ENCODE measurements at regions not wholly inside any gene's neighbourhood (a gene's known extent, or its start where the extent isn't known, plus 50 kb on each side); places are given as distances from the start of the nearest gene placed in this dataset.

DNA sequence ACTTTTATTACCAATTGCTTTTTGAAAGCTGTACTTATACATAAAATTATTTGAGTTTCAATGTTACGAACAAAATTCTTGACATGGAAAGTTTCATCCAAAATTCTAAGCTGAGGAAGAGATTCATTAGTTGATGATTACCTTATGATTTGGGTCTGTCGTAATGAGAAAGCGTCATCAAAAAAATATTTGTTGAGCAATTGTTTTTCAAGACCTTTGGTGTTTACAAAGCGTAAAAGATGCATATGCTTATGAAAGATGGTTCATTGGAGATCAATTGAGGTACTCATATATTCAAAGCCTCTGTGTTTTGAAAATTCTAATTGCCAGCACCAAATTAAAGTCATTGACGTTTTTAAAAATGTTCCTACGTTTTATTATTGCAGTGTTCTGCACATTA is 110.5 kb upstream of the DOK5 start:
- DNase-seq: no peak

DNA sequence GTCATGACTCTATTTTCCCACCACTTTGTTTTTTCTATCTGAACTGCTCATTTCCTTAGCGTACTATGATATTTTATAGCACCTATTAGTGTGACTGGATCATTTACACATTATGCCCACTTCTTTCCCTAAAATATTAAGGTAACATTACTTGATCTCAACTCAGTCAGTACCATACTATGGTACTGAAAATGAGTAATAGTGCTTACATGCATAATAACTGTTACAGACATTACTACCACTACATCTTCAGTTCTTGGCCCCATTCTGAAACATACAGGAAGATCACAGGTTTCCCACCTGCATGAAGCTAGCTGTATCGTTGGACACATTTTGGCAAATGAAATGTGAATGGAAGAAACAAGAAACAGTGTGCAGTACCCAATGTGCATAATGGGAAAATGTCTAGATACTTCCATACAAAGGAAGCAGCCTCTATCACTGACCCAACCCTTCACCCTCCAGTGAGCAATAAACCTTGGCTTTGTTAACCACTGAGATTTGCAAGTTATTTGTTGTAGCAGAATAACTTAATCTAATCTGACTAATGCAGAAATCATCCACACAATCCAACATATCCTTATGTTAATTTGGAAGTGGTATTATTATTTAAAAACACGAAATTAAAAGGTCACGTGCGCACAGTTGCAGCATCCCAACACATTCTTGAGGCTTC is 108.6 kb upstream of the DOK5 start:
- no peak for DNase-seq

DNA sequence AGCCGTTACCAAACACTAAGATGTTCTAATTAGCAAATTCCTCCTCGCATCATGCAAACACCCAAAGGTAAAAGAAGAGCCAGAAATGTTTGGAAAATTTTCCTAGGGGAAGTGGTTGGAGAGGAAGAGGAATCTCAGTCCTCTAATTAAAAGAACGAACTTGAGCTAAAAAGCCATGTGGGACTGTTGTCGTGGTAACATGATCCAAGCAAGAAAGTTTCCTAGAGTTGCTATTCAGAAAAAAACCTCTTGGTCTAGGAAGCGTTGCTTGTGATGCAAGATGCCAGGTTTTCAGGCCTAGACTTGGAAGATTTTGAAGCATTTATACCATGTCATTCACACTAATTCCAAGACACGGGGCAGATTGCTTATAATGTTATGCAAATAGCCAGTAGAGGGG is 106.8 kb upstream of the DOK5 start:
- DNase-seq: no peak

DNA sequence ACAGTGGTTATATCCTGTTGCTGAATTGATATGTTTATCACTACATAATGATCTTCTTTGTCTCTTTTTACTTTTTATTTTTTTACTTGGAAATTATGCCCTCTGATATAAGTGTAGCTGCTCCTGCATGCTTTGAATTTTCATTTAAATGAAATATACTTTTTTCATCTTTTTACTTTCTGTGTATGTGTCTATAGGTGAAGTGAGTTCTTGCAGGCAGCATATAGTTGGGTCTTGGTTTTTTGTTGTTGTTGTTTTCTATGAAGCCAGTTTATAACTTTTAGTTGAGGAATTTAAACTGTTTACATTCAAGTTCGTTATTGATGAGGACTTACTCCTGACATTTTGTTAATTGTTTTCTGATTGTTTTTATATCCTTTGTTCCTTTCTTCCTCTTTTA is 103.1 kb upstream of the DOK5 start:
- no peak for DNase-seq

DNA sequence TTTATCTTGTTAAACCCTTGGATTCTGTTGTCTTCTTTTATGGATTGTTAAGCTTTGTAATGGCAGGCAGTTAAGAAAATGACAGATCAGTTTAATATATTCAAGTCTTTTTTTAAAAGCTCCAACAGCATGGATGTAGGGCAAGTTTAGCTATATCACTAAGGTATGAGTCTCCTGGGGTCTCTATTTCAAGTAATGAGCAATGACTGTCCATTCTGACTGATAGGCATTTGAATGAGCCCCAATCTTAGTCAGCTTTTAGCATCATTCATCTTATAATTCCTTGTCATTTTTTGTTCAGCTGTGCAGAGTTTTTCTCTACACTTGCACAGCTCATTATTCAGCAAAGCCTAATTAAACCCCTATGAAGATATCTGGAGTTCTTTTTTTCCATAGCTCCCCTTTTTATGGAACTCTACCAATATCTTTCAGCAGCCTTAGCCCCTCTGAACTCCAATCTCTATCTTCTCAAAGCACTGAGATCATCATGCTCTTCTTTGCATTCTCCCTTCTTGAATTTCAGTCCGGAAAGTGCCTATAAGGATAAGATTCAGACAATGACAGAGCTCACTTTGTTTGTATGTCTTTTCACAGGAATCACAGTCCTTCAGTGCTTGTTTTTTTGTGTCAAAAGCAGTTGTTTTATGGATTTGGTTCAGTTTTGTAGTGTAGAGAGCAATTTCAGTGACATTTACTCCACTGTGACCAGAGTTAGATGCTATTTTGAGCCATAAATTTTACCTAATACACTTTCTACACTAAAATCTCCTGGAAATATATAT is 97.2 kb upstream of the DOK5 start:
- no peak for DNase-seq

DNA sequence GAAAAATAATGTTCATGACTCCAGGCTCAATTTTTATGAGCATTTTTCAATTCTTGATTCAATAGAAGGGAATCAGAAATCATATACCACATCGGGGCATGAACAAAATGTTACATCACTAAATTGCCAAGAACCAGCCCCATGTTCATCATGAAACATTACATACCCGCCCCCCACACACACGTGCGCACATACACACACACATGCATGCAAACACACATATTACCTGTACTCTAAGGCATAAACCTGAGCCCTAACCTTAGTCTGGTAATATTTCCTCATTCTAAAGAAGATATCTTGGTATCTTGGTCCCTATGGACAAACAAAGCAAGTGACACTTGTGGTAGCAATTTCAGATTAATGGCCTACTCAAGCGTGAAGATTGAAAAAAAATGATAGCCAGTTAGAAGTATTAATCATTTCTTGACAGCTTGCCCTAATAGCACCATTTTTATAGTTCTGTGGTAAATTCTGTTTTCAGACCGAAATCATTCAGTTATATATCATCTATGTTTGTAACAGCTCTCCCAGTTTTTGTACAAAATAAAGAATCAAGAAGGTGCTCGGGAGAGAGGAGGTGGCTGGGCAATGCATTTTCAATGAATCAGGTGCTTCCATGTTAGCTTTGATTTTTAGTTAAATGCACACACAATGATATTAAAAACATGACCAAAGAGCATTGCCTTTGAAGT is 95.4 kb upstream of the DOK5 start:
- DNase-seq: no peak

DNA sequence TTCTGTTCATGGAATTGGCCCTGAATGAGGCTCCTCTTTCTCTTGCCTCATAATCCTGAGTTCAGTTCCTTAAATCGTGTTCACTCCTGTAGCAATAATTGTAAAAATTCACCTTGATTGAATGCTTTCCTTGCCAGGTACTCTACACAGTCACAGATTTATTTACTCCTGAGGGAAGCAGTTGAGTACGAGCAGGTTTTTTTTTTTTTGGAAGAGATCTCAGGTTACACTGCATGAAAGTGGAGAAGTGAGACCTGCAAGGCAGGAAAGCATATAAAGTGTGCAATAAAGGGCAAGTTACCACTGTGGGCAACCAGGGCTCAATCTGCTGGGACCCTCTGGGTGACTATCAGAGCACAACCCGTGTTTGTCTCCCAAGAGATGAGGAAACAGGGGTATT is 93.0 kb upstream of the DOK5 start:
- no peak for DNase-seq

DNA sequence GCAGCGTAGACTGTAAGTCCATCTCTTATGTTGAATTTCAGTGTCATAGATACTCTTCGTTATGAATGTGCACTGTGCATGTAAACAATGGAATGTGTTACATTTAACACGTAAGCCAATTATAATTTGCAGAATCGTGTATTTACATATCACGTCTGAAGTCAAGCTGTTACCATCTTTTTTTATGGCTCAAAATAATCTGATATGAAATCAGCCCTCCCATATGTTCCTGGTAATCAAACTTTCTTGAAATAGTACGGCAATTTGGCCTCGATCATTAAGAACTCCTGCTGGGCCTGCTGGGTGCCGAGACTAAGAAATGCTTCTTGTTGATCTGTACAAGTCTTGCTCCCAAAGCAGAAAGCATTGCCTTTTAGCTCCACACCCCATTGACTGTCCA is 89.6 kb upstream of the DOK5 start:
- no peak for DNase-seq

DNA sequence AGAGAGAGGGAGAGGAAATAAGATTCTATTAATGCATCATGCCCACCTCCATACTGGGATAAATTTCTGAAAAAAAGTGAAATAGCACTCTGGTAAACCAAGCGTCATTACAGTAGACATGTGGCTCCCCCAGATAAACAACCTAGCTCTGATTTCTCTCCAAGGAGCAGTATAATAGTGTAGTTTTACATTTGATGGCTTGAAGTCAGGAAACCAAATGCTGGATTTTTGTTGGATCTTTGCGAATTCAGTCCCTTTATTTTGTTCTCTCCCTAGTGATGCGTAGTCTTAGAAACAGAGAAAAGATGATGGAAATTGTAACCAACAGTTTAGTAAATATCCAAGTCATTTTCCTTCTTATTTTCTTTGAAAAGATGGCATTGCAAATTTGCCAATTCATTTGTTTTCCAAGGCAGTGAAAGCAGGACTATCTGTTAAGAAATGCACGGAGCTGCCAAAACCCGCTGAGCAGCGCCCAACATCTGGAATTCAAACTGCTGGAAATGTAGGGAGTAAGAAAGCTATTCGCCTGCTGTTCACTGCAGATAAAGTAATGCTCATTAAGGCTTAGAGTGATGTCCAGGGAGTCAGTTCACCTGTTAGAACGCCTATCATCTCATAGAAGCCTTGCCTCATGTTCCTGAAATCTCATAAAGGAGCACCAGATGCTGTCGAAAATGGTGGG is 85.7 kb upstream of the DOK5 start:
- DNase-seq: no peak

DNA sequence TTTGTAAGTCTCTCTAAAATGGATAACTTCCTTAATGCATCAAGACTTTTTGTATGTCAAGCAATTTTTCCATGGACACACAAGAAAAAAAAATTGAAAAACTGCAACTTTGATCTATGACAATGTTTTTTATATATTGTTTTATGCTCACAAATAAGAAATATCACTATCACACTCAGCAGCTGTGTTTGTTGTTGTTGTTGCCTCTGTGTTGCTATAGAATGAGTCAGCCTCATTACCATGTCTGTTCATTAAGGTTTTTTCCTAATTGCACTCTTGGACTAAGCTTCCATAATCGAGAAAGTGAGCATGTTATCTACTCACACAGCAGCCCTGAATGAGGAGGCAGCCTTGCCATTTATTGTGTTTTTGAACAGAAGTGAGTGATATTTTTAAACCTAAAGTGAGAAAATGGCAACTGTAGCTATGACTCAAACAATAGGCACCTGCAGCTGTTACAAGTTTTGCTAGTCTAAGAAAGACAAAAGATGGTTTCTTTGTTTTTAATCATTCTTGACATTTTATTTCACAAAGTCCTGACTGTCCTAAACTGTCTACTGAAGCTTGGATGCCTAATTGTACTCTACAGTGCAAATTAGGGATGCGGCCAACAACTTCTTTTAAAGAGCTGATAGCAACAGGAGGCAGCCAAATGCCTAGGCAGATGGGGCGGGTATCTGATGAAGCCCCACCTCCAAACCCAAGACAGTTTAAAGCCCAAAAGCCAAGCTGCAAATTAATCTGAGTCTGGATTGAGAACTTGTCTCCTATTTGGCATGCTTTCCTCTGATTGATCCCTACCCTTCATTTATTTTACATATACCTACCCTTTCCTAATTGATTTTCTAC is 77.9 kb upstream of the DOK5 start:
- no peak for DNase-seq

DNA sequence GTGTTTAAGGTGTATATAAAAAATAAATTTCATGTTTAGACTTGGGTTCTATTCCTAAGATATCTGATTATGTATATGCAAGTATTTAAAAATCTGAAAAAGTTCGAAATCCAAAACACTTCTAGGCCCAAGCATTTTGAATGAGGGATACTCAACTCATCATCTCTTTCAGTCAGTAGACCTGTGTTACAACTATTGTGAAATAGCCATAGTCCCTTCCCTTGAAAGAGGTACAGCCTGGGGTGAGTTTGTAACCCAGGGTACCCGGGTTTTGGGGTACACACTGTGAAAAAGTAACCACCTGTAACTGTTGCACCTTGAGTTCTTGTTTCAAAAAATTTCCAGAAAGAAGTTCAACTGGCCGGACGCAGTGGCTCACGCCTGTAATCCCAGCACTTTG is 76.6 kb upstream of the DOK5 start:
- DNase-seq: no peak

DNA sequence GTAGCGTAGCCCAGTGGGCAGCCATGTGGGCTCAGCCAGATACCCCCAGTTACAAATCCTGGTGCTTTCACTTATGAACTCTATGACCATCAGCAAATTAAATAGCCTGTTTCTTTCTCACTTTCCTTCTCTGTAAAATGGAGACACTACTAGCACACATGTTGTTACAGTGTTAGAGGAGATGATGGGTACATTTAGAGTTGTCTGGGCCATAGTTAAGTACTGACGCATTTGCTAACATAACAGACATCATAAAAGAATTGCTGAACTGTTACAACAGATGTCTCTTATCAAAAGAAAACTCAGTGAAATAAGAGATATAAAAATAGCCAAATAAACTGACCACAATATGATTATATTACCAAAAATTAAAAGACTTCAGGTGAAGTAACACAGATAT is 69.9 kb upstream of the DOK5 start:
- no peak for DNase-seq

DNA sequence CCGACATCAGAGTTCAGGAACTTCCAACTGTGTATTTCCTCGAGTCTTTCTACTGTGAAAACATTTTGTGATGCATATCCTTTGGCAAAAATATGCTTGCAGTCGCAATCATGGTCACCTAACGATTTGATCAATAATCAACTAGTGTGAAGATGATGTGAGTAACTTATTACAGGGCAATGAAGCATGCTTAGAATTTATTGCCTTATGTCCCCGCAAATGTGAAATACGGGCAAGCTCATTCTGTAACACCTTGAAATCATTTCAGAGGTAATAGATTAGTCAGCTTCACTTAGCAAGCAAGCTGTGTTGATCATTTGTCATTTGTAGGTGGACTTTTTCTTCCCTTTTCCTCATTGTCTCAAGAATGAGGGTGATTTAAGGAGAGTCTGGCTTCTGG is 67.9 kb upstream of the DOK5 start:
- DNase-seq: no peak

DNA sequence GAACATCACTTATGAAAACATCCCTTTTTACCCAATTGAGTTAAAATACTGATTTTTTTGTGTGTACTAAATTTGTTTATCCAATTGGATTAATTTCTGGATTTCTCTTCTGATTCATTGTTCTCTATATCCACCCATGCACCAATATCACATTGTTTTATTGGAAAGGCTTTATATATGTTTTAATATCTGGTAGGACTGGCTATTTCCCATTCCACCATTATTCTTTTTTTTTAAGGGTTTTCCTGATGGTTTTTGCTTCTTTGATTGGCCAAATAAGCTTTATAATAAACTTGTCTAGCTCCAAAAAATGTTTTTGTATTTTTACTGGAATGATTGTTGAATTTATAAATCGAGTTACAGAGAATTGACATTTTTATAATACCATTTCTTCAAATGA is 59.4 kb upstream of the DOK5 start:
- no peak for DNase-seq

DNA sequence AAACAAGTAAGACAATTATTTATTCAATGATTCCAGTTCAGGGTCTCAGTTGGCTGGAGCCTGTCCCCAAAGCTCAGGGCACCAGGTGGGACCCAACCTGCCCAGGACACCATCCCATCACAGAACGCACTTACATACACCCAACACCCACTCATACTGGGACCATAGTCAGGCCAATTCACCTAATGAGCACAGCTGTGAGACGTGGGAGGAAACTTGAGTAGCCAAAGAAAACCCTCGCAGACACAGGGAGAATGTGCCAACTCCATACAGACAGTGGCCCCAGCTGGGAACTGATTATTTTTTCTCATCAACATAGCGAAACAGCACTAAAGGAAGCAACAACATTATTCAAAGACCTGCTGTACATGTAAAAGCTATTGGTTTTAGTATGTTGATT is 58.6 kb upstream of the DOK5 start:
- no peak for DNase-seq

DNA sequence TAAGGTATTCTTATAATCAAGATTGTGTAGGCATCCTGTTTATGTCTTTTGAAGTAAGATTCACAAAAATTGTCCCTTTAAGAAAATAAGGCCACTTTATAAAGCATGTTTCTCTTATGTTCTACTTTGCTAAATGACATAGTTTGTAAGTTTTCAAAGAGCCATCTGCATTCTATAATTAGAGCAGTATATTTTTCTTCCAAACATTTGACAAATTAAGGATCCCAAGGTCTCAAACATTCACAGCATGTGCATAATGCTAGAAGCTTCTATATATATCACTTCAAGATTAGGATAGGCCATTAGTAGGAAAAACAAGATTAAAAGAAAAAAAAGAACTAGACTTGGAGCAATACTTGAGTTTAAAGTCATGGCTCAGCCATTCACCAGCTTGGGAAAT is 55.9 kb upstream of the DOK5 start:
- no peak for DNase-seq

Measured in T-helper 1 cell (primary cell).